RWPE2 (cell line): ENCODE measurements at regions not wholly inside any gene's neighbourhood (a gene's known extent, or its start where the extent isn't known, plus 50 kb on each side); places are given as distances from the start of the nearest gene placed in this dataset.

Source experiments
- ATAC-seq: fragments of 200-7000 bp; cut with Tn5 transposase; 3 replicates; pipeline ENCODE4 v1.9.1; 2021; ENCODE audit warnings: low read depth
- DNase-seq: peaks from one replicate; pipeline ENCODE4 v3.0.0-alpha.2; 2020; ENCODE audit warnings: low spot score
- H3K27ac ChIP-seq: fragments of 450-650 bp; 2 replicates; pipeline ENCODE4 v1.5.1; 2017; ENCODE audit warnings: mild to moderate bottlenecking; ENCODE audit not compliant: poor library complexity, severe bottlenecking
- H3K27me3 ChIP-seq: fragments of 250-450 bp; sonication (Bioruptor Pico); 2 replicates; pipeline ENCODE4 v1.5.1; 2021; ENCODE audit warnings: mild to moderate bottlenecking, moderate library complexity; ENCODE audit not compliant: insufficient read depth, poor library complexity, severe bottlenecking
- H3K36me3 ChIP-seq: fragments of 250-450 bp; sonication (Bioruptor Pico); 2 replicates; pipeline ENCODE4 v1.5.1; 2020; ENCODE audit warnings: low read depth, mild to moderate bottlenecking, moderate library complexity
- H3K4me1 ChIP-seq: fragments of 250-450 bp; sonication (Bioruptor Pico); 2 replicates; pipeline ENCODE4 v1.5.1; 2021; ENCODE audit warnings: mild to moderate bottlenecking, moderate library complexity; ENCODE audit not compliant: insufficient read depth, poor library complexity, severe bottlenecking
- H3K4me3 ChIP-seq: fragments of 250-450 bp; sonication (Bioruptor Pico); 2 replicates; pipeline ENCODE4 v1.5.1; 2021; ENCODE audit warnings: mild to moderate bottlenecking, moderate library complexity; ENCODE audit not compliant: severe bottlenecking
- H3K9me3 ChIP-seq: fragments of 250-450 bp; sonication (Bioruptor Pico); 2 replicates; pipeline ENCODE4 v1.5.1; 2021; ENCODE audit warnings: mild to moderate bottlenecking, moderate library complexity; ENCODE audit not compliant: severe bottlenecking
- TF ChIP-seq, protein P1 (sequence below): fragments of 450-650 bp; IDR thresholded peaks from one replicate; pipeline ENCODE4 v1.5.1; 2017; ENCODE audit warnings: mild to moderate bottlenecking, moderate library complexity; ENCODE audit not compliant: poor library complexity, severe bottlenecking

DNA sequence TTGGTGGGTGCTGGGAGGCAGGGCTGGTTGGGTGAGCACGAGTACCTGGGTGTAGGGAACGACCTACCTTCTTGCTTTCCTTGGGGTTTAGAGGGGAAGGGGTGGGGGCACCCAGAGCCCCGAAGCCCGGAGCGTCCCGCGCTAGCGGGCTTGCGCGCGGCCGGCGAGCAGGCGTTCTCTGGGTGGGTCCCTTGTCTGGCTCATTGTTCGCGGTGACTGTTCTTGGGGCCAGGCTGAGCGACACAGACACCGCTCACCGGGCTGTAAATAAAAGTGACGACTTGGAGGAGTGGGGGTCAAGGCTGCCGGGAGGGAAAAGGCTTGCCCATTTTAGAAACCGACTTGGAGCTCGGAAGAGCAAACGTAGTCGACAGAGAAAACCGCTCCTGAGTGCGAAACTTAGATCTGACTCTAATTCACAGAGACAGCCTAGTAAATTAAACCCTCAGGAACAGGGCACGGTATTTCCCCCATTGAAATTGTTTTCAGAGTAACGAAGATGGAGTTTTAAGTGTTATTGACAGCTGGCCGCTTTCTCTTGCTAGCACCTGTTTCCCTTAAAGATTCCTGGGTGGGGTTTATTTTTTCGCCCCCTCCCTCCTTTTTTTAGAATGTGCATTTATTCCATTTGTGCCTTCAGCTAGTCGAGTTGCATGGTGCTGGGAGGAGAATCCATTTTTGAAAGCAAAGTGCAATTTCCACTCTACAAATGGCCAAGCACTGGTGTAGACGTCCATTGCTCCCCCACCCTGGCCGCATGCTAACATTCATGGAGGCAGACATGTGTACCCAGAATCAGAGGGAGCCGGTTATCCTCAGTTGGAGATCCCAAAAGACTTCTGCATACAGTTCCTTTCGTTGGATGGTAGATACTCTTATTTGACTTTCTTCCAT, 532.1 kb upstream of the SEMA6D start:
- Histone ChIP-seq H3K36me3 (no peaks in the 10 kb centered on the region), H3K4me1 (no peaks in the 10 kb centered on the region), H3K9me3 (no peaks in the 10 kb centered on the region), H3K4me3 (peak overlapping the region; percentile 22), H3K27ac (no peak overlapping the region), H3K27me3 (peaks cover 90% of the 10 kb centered on the region)
- TF ChIP-seq, protein P1, sequence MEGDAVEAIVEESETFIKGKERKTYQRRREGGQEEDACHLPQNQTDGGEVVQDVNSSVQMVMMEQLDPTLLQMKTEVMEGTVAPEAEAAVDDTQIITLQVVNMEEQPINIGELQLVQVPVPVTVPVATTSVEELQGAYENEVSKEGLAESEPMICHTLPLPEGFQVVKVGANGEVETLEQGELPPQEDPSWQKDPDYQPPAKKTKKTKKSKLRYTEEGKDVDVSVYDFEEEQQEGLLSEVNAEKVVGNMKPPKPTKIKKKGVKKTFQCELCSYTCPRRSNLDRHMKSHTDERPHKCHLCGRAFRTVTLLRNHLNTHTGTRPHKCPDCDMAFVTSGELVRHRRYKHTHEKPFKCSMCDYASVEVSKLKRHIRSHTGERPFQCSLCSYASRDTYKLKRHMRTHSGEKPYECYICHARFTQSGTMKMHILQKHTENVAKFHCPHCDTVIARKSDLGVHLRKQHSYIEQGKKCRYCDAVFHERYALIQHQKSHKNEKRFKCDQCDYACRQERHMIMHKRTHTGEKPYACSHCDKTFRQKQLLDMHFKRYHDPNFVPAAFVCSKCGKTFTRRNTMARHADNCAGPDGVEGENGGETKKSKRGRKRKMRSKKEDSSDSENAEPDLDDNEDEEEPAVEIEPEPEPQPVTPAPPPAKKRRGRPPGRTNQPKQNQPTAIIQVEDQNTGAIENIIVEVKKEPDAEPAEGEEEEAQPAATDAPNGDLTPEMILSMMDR = no peak
- DNase-seq = no peak
- no peak; the same call in 1 of the 3 replicates for ATAC-seq

DNA sequence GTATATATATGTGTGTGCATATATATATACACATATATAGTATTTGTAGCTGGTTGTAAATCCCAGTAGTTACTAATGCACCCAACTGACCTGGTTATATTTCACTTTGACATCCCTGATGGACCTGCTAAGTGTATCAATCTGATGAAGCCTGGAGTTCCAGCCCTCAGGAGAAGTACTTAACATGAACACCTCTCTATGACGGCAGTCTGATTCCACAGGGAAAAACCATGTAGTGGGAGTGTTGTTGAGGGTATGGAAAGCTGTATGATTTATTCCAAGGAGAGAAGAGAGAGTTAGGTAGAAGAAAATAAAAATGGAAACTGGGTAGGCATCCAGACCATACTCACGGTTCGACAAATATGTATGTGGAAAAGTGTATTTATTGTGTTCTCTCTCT, 531.2 kb upstream of the SEMA6D start:
- TF ChIP-seq, protein P1 = no peak
- Histone ChIP-seq H3K9me3 (no peaks in the 10 kb centered on the region), H3K4me1 (no peaks in the 10 kb centered on the region), H3K4me3 (no peak overlapping the region), H3K27me3 (peaks cover 90% of the 10 kb centered on the region), H3K36me3 (no peaks in the 10 kb centered on the region), H3K27ac (no peak overlapping the region)
- DNase-seq = no peak
- ATAC-seq = no peak

DNA sequence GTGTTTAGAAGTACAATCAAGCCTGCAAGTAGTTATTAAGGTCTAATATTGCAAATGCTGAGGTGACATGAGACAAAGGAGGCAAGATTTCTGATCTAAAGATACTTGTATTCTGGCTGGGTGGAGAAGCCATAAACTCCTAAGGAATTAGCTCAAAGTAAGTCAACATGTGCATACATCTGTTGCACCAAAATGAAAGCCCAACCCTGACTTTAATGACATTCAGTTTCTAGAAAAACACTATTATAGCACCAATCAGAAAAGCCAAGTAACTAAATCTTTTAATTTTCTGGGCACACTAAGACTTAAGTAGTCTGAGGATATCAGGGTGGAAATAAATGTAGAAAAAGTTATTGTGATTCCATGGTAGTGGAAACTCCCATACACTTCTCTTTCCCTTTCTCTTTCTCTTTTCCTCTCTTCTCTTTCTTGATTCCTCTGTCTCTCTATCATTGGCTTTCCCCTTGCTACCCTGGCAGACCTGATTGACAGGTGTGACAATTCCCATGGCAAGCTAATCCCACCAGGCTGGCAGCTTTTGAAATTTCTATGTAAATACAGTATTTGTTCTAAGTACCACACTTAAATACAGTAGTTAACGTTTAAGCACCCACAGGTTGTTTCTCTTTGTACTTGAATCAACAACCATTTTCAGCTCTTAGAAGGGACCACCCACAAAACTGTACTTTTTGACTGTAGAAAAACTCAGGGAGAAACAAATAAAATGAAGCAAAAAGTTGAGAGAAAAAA, 528.4 kb upstream of the SEMA6D start:
- H3K4me1 ChIP-seq = no peaks in the 10 kb centered on the region
- DNase-seq = no peak
- H3K27ac ChIP-seq = no peak overlapping the region
- no peaks in the 10 kb centered on the region for H3K36me3 ChIP-seq
- no peak for ATAC-seq
- no peaks in the 10 kb centered on the region for H3K9me3 ChIP-seq
- H3K4me3 ChIP-seq = no peak overlapping the region
- TF ChIP-seq, protein P1 = no peak
- H3K27me3 ChIP-seq = peaks cover 62% of the 10 kb centered on the region

DNA sequence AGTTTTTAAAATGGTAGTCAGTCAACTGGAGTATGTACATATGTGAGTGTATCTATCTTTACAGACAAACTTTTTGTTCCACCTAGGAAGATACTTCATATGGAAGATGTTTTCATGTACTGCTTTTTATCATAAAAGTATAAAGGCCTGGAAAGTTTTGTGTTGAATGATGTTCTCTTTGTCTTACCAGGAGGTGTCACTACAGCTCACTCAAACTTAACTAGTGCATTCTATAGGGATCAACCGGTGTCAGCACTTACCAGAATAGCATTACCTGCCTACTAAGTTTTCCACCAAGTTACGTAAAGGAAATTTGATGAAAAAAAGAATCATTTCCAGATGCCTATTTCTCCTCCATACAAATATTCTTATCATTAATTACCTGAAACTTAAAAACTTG, 522.6 kb upstream of the SEMA6D start:
- peak; percentile 69 for ATAC-seq
- DNase-seq = no peak
- no peak overlapping the region for H3K4me3 ChIP-seq
- no peaks in the 10 kb centered on the region for H3K36me3 ChIP-seq
- no peaks in the 10 kb centered on the region for H3K9me3 ChIP-seq
- TF ChIP-seq, protein P1 = peak; percentile 59
- H3K27me3 ChIP-seq = peaks cover 9% of the 10 kb centered on the region
- H3K27ac ChIP-seq = no peak overlapping the region
- no peaks in the 10 kb centered on the region for H3K4me1 ChIP-seq
